ENCODE measurements at regions not wholly inside any gene's neighbourhood (a gene's known extent, or its start where the extent isn't known, plus 50 kb on each side); places are given as distances from the start of the nearest gene placed in this dataset.

DNA sequence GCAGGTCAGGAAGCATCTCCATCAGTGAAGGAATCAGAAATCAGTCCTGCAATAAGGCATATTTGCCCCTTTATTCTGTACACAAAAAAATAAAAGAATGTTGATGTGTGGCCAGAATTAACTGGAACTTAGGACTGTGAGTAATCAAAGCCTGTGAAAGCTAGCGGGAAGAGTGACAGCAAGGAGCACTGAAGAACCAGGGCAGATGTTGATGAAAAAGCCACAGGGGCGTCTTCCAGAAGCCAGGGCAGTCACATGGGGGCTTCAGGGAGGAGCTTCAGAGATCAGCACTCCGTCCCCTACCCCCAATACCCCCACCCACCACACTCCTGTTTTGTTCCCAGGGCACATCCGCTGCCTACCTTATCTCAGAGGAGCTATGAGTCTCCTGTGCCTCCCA, 502.8 kb downstream of the AJAP1 start:
- Histone ChIP-seq H3K4me3 (no peak overlapping the region), H3K36me3 (ENCODE audit: low read depth) (no peaks in the 10 kb centered on the region), H3K9me3 (no peaks in the 10 kb centered on the region), H3K4me1 (ENCODE audit: low read depth) (no peaks in the 10 kb centered on the region)
- no peak for DNase-seq
- TF ChIP-seq CTCF (IDR thresholded peaks at IDR 0.05), result no peak
- no peak for ATAC-seq
- intact Hi-C loops (cut with DNase I, micrococcal nuclease), result no loop called here

GRCh38 chr1:5156416-5157120, 502.2 kb downstream of the AJAP1 start:
- TF ChIP-seq CTCF (IDR thresholded peaks at IDR 0.05), result no peak
- intact Hi-C loops (cut with DNase I, micrococcal nuclease), result no loop called here

DNA sequence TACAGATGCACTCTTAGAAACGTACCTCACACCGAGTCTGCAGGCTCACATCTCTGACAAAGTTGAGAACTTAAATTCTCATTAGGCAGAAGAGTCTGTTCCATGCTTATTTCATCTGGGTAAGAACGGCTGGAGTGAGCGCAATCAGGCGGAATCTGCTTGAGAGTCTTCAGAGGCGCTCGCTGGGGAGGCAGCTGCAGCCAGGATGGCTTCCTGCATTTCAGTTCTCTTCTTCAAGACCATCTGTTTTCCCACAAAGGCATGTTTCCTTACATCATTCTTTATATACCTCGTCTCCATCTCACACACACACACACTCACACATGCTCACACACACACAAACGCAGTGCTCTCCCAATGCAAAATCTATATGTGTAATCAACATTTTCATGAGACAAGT, 497.1 kb downstream of the AJAP1 start:
- Histone ChIP-seq H3K36me3 (ENCODE audit: low read depth) (no peaks in the 10 kb centered on the region), H3K4me3 (no peak overlapping the region), H3K9me3 (no peaks in the 10 kb centered on the region), H3K4me1 (ENCODE audit: low read depth) (no peaks in the 10 kb centered on the region)
- no peak for TF ChIP-seq CTCF (IDR thresholded peaks at IDR 0.05)
- intact Hi-C loops (cut with DNase I, micrococcal nuclease), result no loop called here
- ATAC-seq, result no peak
- no peak for DNase-seq

More at GRCh38 chr1:5156416-5157120, 502.2 kb downstream of the AJAP1 start:
- Histone ChIP-seq H3K36me3 (ENCODE audit: low read depth) (no peaks in the 10 kb centered on the region), H3K4me1 (ENCODE audit: low read depth) (no peaks in the 10 kb centered on the region), H3K4me3 (no peak overlapping the region), H3K9me3 (no peaks in the 10 kb centered on the region)
- ATAC-seq (no peak), DNase-seq (no peak)

DNA sequence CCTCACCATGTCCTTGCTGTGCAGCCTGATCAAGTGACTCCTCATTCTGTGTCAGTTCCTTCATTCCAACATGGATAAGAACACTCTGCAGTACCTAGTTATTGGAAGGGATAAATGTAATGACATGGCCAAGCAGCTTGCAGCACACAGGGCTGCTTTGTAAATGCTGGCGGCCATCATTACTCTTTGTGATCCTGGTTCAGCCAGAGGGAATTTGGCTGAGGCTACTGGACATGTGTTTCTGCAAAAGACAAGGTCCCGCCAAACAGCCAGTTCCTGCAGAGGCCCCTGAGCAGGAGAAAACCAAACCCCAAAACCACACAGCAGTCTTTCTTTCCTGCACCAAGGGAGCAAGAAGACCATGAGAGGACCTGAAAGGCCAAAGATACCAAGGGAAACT, 495.8 kb downstream of the AJAP1 start:
- no peaks in the 10 kb centered on the region for H3K36me3 ChIP-seq (ENCODE audit: low read depth)
- no peak overlapping the region for H3K4me3 ChIP-seq
- no peak for ATAC-seq
- H3K4me1 ChIP-seq (ENCODE audit: low read depth), result no peaks in the 10 kb centered on the region
- H3K9me3 ChIP-seq, result no peaks in the 10 kb centered on the region
- intact Hi-C loops (cut with DNase I, micrococcal nuclease), result no loop called here
- TF ChIP-seq CTCF (IDR thresholded peaks at IDR 0.05), result no peak
- DNase-seq, result no peak

- no peak for TF ChIP-seq CTCF (IDR thresholded peaks at IDR 0.05)
- ATAC-seq, result no peak
- intact Hi-C loops (cut with DNase I, micrococcal nuclease), result no loop called here
Measured at GRCh38 chr1:5147806-5148205, 493.4 kb downstream of the AJAP1 start.

GRCh38 chr1:5142389-5142788, 488.0 kb downstream of the AJAP1 start:
- no peaks in the 10 kb centered on the region for H3K4me1 ChIP-seq (ENCODE audit: low read depth)
- ATAC-seq (no peak), DNase-seq (no peak)
- TF ChIP-seq CTCF (IDR thresholded peaks at IDR 0.05), result no peak
- H3K36me3 ChIP-seq (ENCODE audit: low read depth), result no peaks in the 10 kb centered on the region
- no peak overlapping the region for H3K4me3 ChIP-seq
- intact Hi-C loops (cut with DNase I, micrococcal nuclease), result no loop called here
- no peaks in the 10 kb centered on the region for H3K9me3 ChIP-seq

More at GRCh38 chr1:5147806-5148205, 493.4 kb downstream of the AJAP1 start:
- H3K36me3 ChIP-seq (ENCODE audit: low read depth), result no peaks in the 10 kb centered on the region
- no peaks in the 10 kb centered on the region for H3K4me1 ChIP-seq (ENCODE audit: low read depth)
- no peaks in the 10 kb centered on the region for H3K9me3 ChIP-seq
- DNase-seq, result no peak
- no peak overlapping the region for H3K4me3 ChIP-seq

All from mucosa of descending colon (tissue), 3 donors.